Activated CD8-positive, alpha-beta T cell treated with anti-CD3 and anti-CD28 coated beads for 36 hours (primary cell): ENCODE measurements at regions not wholly inside any gene's neighbourhood (a gene's known extent, or its start where the extent isn't known, plus 50 kb on each side); places are given as distances from the start of the nearest gene placed in this dataset.

Experiments
- ATAC-seq: fragments of 200-7000 bp; cut with Tn5 transposase; one replicate; pipeline ENCODE4 v1.10.0; 2021; ENCODE audit warnings: mild to moderate bottlenecking, moderate library complexity
- CTCF ChIA-PET: fragments of 350-600 bp; sonication (Branson Sonifier 250); formaldehyde crosslinking; loops from one replicate; lab custom pipeline; 2021; ENCODE audit warnings: antibody characterized with exemption; lab: Charles Lee
- POLR2A ChIA-PET: fragments of 350-600 bp; sonication (Branson Sonifier 250); formaldehyde crosslinking; loops from one replicate; lab custom pipeline; 2021; ENCODE audit warnings: antibody characterized with exemption; lab: Charles Lee
- DNase-seq: peaks from one replicate; pipeline ENCODE4 v3.0.0-alpha.2; 2020
- H3K27ac Mint-ChIP-seq: one replicate; pipeline ENCODE4 v1.8.0; 2021; ENCODE audit warnings: mild to moderate bottlenecking, mixed read lengths
- H3K27me3 Mint-ChIP-seq: one replicate; pipeline ENCODE4 v1.8.0; 2021; ENCODE audit warnings: mixed read lengths
- H3K36me3 Mint-ChIP-seq: one replicate; pipeline ENCODE4 v1.8.0; 2021; ENCODE audit warnings: low read depth, mixed read lengths
- H3K4me1 Mint-ChIP-seq: one replicate; pipeline ENCODE4 v1.8.0; 2021; ENCODE audit warnings: low read depth, mixed read lengths
- H3K4me3 Mint-ChIP-seq: one replicate; pipeline ENCODE4 v1.8.0; 2021; ENCODE audit warnings: mild to moderate bottlenecking, moderate library complexity, mixed read lengths
- H3K9me3 Mint-ChIP-seq: one replicate; pipeline ENCODE4 v1.8.0; 2021; ENCODE audit warnings: mixed read lengths
- CTCF ChIP-seq: fragments of 200-600 bp; IDR thresholded peaks from one replicate; pipeline ENCODE4 v1.8.0; 2022; ENCODE audit warnings: antibody characterized with exemption, mild to moderate bottlenecking
- intact Hi-C: fragments of 100-400 bp; cut with micrococcal nuclease; formaldehyde crosslinking; loops from one replicate; pipeline ENCODE4 v1.10.0; 2022

DNA sequence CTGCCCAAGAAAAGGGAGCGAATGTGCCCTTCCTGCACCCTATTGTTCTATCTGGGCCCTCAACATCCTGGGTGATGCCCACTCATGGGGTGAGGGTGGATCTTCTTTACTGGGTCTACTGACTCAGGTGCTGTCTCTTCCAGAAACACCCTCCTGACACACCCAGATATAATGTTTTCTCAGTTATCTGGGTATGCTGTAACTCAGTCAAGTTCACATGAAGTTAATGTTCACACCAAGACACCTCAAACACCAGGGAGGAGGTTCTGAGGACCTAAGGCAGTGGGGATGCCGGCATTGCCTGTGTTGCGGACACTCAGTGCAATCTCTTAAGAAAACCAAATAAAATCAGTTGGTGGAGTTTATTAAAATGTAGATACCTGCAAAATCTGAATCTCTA is 500.9 kb downstream of the BCL11A start:
- CTCF ChIA-PET = no interaction called here

GRCh38 chr2:60051991-60052390 is 501.5 kb downstream of the BCL11A start:
- no peaks in the 10 kb centered on the region for H3K36me3 Mint-ChIP-seq
- no peaks in the 10 kb centered on the region for H3K4me1 Mint-ChIP-seq
- intact Hi-C loops = no loop called here
- ATAC-seq (no peak), DNase-seq (no peak)
- no peaks in the 10 kb centered on the region for H3K9me3 Mint-ChIP-seq
- H3K4me3 Mint-ChIP-seq = no peak overlapping the region
- H3K27ac Mint-ChIP-seq = no peak overlapping the region
- no peak for TF ChIP-seq CTCF
- H3K27me3 Mint-ChIP-seq = no peaks in the 10 kb centered on the region
- ChIA-PET CTCF (no interaction called here), POLR2A (no interaction called here)

More for the DNA sequence above, 500.9 kb downstream of the BCL11A start:
- DNase-seq (no peak), ATAC-seq (no peak)
- intact Hi-C loops = no loop called here
- no peak overlapping the region for H3K27ac Mint-ChIP-seq
- no peaks in the 10 kb centered on the region for H3K36me3 Mint-ChIP-seq
- no peak overlapping the region for H3K4me3 Mint-ChIP-seq
- no peaks in the 10 kb centered on the region for H3K9me3 Mint-ChIP-seq
- no peaks in the 10 kb centered on the region for H3K27me3 Mint-ChIP-seq
- H3K4me1 Mint-ChIP-seq = no peaks in the 10 kb centered on the region
- POLR2A ChIA-PET = no interaction called here
- no peak for TF ChIP-seq CTCF

DNA sequence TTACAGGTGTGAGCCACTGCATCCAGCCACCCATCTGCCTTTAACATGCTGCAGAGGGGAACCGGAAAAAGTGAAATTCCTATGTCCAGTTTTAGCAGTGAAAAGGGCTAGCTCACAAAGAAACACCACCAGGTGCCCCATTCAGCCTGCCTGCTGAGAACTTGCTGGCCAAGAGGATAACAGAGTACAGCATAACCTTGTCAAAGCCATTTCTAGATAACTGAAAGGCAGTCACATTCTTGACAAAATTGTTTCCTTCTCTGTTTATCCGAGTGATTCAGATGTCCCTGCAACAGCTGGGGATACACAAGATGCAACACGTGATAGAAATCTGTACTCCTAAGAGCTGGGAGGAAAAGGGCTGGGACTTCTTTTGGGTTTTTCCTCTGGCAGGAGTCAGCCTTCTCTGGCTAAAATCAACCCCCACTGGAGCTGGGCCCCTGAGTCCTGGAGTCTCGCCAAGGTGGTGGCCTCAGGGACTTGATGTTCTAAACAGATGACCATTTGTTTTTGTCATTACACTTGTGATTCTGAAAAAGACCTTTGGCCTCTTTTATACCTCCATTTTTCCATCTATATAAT is 505.4 kb downstream of the BCL11A start:
- Mint-ChIP-seq H3K36me3 (no peaks in the 10 kb centered on the region), H3K27ac (no peak overlapping the region), H3K9me3 (no peaks in the 10 kb centered on the region), H3K4me3 (no peak overlapping the region), H3K4me1 (no peaks in the 10 kb centered on the region), H3K27me3 (no peaks in the 10 kb centered on the region)
- CTCF ChIA-PET = no interaction called here
- DNase-seq (no peak), ATAC-seq (no peak)
- intact Hi-C loops = no loop called here
- no peak for TF ChIP-seq CTCF
- POLR2A ChIA-PET = no interaction called here

GRCh38 chr2:60047347-60047746 is 506.1 kb downstream of the BCL11A start:
- H3K27me3 Mint-ChIP-seq = no peaks in the 10 kb centered on the region
- ATAC-seq = no peak
- intact Hi-C loops = no loop called here

DNA sequence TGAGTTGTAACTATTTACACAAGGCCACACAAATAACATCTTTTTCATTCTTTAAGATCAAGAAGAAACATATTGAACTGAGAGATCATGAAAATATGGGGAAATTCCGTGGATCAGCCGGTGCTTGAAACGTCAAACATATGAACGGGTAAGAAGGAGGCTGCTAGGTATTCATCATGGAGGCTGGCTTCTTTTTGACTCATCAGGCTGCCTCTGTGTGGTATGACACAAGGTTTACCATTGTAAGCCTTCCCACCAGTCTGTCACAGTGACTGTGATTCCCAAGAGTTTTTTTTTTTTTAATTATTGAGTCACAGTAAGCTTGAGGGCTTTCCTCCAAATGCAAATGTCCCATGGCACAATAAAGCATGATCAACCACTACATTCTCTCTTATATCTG is 506.9 kb downstream of the BCL11A start:
- ATAC-seq (no peak), DNase-seq (no peak)
- no peak for TF ChIP-seq CTCF
- H3K36me3 Mint-ChIP-seq = no peaks in the 10 kb centered on the region
- POLR2A ChIA-PET = no interaction called here
- H3K27ac Mint-ChIP-seq = no peak overlapping the region
- intact Hi-C loops = no loop called here
- no peaks in the 10 kb centered on the region for H3K27me3 Mint-ChIP-seq
- H3K4me3 Mint-ChIP-seq = no peak overlapping the region
- no peaks in the 10 kb centered on the region for H3K9me3 Mint-ChIP-seq
- CTCF ChIA-PET = no interaction called here
- H3K4me1 Mint-ChIP-seq = no peaks in the 10 kb centered on the region

More at GRCh38 chr2:60047347-60047746, 506.1 kb downstream of the BCL11A start:
- H3K36me3 Mint-ChIP-seq = no peaks in the 10 kb centered on the region
- H3K9me3 Mint-ChIP-seq = no peaks in the 10 kb centered on the region
- H3K4me1 Mint-ChIP-seq = no peaks in the 10 kb centered on the region
- no peak overlapping the region for H3K27ac Mint-ChIP-seq
- POLR2A ChIA-PET = no interaction called here
- TF ChIP-seq CTCF = no peak
- no peak for DNase-seq
- CTCF ChIA-PET = no interaction called here
- no peak overlapping the region for H3K4me3 Mint-ChIP-seq
